Astrocyte of the spinal cord (primary cell): ENCODE measurements at regions not wholly inside any gene's neighbourhood (a gene's known extent, or its start where the extent isn't known, plus 50 kb on each side); places are given as distances from the start of the nearest gene placed in this dataset.

Experiments used
- DNase-seq: peaks from one replicate; pipeline ENCODE4 v3.0.0; 2011; ENCODE audit warnings: low read depth, low spot score
- H3K4me3 ChIP-seq: 2 replicates; pipeline ENCODE4 v1.5.1; 2011; ENCODE audit warnings: low read depth, mild to moderate bottlenecking, low read length, moderate library complexity
- in situ Hi-C: cut with HindIII; loops from 2 replicates; pipeline ENCODE4 v1.10.0; 2017; ENCODE audit warnings: low sequenced_read_pairs
- TF ChIP-seq, protein P1 (sequence below): IDR thresholded peaks from 2 replicates; pipeline ENCODE4 v1.5.1; 2012; ENCODE audit warnings: low read depth, mild to moderate bottlenecking, low read length, inconsistent platforms

- TF ChIP-seq, protein P1, sequence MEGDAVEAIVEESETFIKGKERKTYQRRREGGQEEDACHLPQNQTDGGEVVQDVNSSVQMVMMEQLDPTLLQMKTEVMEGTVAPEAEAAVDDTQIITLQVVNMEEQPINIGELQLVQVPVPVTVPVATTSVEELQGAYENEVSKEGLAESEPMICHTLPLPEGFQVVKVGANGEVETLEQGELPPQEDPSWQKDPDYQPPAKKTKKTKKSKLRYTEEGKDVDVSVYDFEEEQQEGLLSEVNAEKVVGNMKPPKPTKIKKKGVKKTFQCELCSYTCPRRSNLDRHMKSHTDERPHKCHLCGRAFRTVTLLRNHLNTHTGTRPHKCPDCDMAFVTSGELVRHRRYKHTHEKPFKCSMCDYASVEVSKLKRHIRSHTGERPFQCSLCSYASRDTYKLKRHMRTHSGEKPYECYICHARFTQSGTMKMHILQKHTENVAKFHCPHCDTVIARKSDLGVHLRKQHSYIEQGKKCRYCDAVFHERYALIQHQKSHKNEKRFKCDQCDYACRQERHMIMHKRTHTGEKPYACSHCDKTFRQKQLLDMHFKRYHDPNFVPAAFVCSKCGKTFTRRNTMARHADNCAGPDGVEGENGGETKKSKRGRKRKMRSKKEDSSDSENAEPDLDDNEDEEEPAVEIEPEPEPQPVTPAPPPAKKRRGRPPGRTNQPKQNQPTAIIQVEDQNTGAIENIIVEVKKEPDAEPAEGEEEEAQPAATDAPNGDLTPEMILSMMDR = no peak
- in situ Hi-C loops = no loop called here
- no peak overlapping the region for H3K4me3 ChIP-seq
- DNase-seq = no peak
Observed at GRCh38 chr18:41783065-41783818, 171.8 kb upstream of the PIK3C3 start.

DNA sequence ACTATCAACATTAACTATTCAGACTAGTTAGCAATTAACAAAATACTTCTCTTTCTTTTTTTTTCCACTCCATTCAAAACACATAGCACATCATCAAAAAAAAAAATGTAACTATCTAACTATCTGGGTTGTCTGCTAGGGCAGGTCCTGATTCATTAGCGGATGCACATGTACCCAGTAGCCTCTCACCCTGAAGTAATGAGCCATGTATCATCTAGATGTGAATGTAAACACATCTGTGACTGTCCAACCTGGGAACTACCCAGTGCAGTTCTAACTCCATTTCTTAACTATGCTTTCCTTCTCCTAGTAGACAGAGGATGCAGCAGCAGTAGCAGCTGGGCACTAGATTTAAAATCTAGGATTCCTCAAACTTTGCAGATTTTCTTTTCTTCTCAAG, 183.1 kb upstream of the PIK3C3 start:
- DNase-seq = no peak
- TF ChIP-seq, protein P1 = no peak
- no peak overlapping the region for H3K4me3 ChIP-seq
- in situ Hi-C loops = no loop called here

DNA sequence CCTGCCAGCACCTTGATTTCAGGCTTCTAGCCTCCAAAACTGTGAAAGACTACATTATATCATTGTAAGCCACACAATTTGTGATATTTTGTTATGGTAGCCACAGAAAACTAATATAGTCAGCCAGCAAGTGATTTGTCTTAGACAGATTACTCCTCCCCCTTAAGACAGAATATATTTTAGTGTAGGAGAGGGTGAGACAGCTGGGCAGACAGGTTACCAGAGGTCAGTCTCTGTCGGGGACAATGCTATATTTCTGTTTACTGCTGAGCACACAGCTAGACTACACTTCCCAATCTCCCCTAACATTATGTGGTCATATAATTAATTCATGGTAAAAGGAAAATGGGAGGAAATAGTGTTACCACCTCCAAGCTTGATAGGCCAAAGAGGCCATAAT, 185.8 kb upstream of the PIK3C3 start:
- DNase-seq = no peak
- in situ Hi-C loops = no loop called here
- TF ChIP-seq, protein P1 = no peak
- no peak overlapping the region for H3K4me3 ChIP-seq

- in situ Hi-C loops = no loop called here
- no peak overlapping the region for H3K4me3 ChIP-seq
- TF ChIP-seq, protein P1 = no peak
- no peak for DNase-seq
Observed at GRCh38 chr18:41768467-41768866, 186.6 kb upstream of the PIK3C3 start.

- TF ChIP-seq, protein P1 = peak; percentile 28
- DNase-seq = peak; percentile 42
- in situ Hi-C loops = no loop called here
- H3K4me3 ChIP-seq = no peak overlapping the region
Observed at GRCh38 chr18:41767960-41768359, 187.1 kb upstream of the PIK3C3 start.

GRCh38 chr18:41765460-41765859, 189.6 kb upstream of the PIK3C3 start:
- TF ChIP-seq, protein P1 = no peak
- in situ Hi-C loops = no loop called here
- DNase-seq = no peak
- H3K4me3 ChIP-seq = no peak overlapping the region
